Ishikawa (cell line): ENCODE measurements at regions not wholly inside any gene's neighbourhood (a gene's known extent, or its start where the extent isn't known, plus 50 kb on each side); places are given as distances from the start of the nearest gene placed in this dataset.

Experiments used
- CEBPB ChIP-seq: IDR thresholded peaks from 2 replicates; pipeline ENCODE4 v1.6.1; 2012
- CREB1 ChIP-seq: IDR thresholded peaks from 2 replicates; pipeline ENCODE4 v1.6.1; 2012; ENCODE audit warnings: low read depth
- EGR1 ChIP-seq: IDR thresholded peaks from 2 replicates; pipeline ENCODE4 v1.6.1; 2012
- EP300 ChIP-seq: IDR thresholded peaks from 2 replicates; pipeline ENCODE4 v1.6.1; 2012; ENCODE audit warnings: borderline replicate concordance
- FOXM1 ChIP-seq: IDR thresholded peaks from 2 replicates; pipeline ENCODE4 v1.6.1; 2012; ENCODE audit warnings: low read depth, borderline replicate concordance
- NFIC ChIP-seq: IDR thresholded peaks from 2 replicates; pipeline ENCODE4 v1.6.1; 2012
- RAD21 ChIP-seq: IDR thresholded peaks from 2 replicates; pipeline ENCODE4 v1.6.1; 2012; ENCODE audit warnings: low read depth
- TAF1 ChIP-seq: IDR thresholded peaks from 2 replicates; pipeline ENCODE4 v1.6.1; 2012; ENCODE audit warnings: low read depth, mild to moderate bottlenecking
- TCF12 ChIP-seq: IDR thresholded peaks from 2 replicates; pipeline ENCODE4 v1.6.1; 2012; ENCODE audit warnings: low read depth
- TEAD4 ChIP-seq: IDR thresholded peaks from 2 replicates; pipeline ENCODE4 v1.6.1; 2012
- YY1 ChIP-seq: IDR thresholded peaks from 2 replicates; pipeline ENCODE4 v1.6.1; 2012; ENCODE audit warnings: low read depth
- ZBTB7A ChIP-seq: IDR thresholded peaks from 2 replicates; pipeline ENCODE4 v1.6.1; 2012; ENCODE audit warnings: low read depth
- TF ChIP-seq, protein P1 (sequence below): IDR thresholded peaks from 2 replicates; pipeline ENCODE4 v1.6.1; 2012; ENCODE audit warnings: low read depth, mild to moderate bottlenecking
- TF ChIP-seq, protein P2 (sequence below): IDR thresholded peaks from 2 replicates; pipeline ENCODE4 v1.6.1; 2012
- TF ChIP-seq, protein P3 (sequence below): IDR thresholded peaks from 2 replicates; pipeline ENCODE4 v1.6.1; 2012

DNA sequence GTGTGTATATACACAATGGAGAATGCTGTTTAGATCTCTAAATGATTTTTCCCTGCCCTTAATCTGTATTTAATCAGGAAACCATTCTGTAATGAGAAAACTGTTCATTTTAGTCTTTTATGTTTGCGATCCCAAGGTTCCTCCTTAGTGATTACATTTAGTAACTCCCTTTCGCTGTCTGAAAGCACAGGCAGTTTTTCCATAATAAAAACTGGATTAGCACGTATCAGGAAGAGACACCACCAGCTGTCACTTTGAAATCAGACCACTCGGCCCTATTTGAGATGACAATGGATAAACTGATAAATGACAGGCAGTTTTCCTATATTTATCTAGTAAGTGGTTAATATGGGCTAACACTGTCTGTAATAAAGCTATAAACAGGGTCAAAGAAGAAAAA lies 370.9 kb downstream of the NR4A2 start:
- no peak for TF ChIP-seq FOXM1
- TF ChIP-seq, protein P1, sequence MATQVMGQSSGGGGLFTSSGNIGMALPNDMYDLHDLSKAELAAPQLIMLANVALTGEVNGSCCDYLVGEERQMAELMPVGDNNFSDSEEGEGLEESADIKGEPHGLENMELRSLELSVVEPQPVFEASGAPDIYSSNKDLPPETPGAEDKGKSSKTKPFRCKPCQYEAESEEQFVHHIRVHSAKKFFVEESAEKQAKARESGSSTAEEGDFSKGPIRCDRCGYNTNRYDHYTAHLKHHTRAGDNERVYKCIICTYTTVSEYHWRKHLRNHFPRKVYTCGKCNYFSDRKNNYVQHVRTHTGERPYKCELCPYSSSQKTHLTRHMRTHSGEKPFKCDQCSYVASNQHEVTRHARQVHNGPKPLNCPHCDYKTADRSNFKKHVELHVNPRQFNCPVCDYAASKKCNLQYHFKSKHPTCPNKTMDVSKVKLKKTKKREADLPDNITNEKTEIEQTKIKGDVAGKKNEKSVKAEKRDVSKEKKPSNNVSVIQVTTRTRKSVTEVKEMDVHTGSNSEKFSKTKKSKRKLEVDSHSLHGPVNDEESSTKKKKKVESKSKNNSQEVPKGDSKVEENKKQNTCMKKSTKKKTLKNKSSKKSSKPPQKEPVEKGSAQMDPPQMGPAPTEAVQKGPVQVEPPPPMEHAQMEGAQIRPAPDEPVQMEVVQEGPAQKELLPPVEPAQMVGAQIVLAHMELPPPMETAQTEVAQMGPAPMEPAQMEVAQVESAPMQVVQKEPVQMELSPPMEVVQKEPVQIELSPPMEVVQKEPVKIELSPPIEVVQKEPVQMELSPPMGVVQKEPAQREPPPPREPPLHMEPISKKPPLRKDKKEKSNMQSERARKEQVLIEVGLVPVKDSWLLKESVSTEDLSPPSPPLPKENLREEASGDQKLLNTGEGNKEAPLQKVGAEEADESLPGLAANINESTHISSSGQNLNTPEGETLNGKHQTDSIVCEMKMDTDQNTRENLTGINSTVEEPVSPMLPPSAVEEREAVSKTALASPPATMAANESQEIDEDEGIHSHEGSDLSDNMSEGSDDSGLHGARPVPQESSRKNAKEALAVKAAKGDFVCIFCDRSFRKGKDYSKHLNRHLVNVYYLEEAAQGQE, result no peak
- no peak for TF ChIP-seq EP300
- TF ChIP-seq, protein P2, sequence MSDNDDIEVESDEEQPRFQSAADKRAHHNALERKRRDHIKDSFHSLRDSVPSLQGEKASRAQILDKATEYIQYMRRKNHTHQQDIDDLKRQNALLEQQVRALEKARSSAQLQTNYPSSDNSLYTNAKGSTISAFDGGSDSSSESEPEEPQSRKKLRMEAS, result no peak
- no peak for TF ChIP-seq NFIC
- no peak for TF ChIP-seq TCF12
- no peak for TF ChIP-seq YY1
- TF ChIP-seq ZBTB7A, result no peak
- TF ChIP-seq, protein P3, sequence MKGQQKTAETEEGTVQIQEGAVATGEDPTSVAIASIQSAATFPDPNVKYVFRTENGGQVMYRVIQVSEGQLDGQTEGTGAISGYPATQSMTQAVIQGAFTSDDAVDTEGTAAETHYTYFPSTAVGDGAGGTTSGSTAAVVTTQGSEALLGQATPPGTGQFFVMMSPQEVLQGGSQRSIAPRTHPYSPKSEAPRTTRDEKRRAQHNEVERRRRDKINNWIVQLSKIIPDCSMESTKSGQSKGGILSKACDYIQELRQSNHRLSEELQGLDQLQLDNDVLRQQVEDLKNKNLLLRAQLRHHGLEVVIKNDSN, result no peak
- no peak for TF ChIP-seq TAF1
- TF ChIP-seq CREB1, result no peak
- TF ChIP-seq RAD21, result no peak
- TF ChIP-seq CEBPB, result no peak
- TF ChIP-seq EGR1, result no peak
- TF ChIP-seq TEAD4, result no peak

DNA sequence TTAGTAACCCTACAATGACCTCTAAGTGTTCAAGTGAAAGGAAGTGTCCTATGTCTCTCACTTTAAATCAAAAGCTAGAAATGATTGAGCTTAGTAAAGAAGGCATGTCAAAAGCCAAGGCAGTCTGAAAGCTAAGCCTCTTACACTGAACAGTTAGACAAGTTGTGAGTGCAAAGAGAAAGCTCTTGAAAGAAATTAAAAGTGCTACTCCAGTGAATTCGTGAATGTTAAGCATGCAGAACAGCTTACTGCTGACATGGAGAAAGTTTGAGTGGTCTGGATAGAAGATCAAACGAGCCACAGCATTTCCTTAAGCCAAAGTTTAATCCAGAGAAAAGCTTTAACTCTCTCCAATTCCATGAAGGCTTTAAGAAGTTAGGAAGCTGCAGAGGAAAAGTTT lies 373.7 kb downstream of the NR4A2 start:
- no peak for TF ChIP-seq YY1
- TF ChIP-seq, protein P2, result no peak
- no peak for TF ChIP-seq CEBPB
- TF ChIP-seq, protein P3, result no peak
- TF ChIP-seq EGR1, result no peak
- TF ChIP-seq TAF1, result no peak
- no peak for TF ChIP-seq CREB1
- TF ChIP-seq, protein P1, result no peak
- TF ChIP-seq ZBTB7A, result no peak
- TF ChIP-seq EP300, result no peak
- no peak for TF ChIP-seq TEAD4
- TF ChIP-seq RAD21, result no peak
- no peak for TF ChIP-seq FOXM1
- no peak for TF ChIP-seq NFIC
- no peak for TF ChIP-seq TCF12

DNA sequence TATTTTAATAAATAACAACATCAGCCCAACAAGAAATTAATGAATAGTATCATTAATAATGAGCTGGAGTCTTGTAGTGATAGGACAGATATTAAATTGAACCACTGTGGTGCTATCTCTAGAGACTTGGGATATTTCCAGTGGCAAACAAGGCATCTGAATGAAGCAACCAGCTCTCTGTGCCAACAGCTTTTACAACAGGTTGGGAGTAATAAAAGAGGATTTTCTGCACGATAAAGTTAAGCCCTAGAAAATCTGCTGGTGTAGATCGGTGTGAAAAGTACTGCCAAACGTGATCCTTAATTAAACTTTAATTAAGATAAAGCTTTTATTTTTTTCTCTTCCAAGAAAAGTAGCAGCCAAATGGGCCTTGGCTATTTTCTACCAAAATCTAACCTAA lies 385.5 kb downstream of the NR4A2 start:
- no peak for TF ChIP-seq CEBPB
- TF ChIP-seq, protein P3, result no peak
- no peak for TF ChIP-seq CREB1
- TF ChIP-seq RAD21, result no peak
- no peak for TF ChIP-seq YY1
- TF ChIP-seq FOXM1, result no peak
- no peak for TF ChIP-seq TCF12
- no peak for TF ChIP-seq NFIC

DNA sequence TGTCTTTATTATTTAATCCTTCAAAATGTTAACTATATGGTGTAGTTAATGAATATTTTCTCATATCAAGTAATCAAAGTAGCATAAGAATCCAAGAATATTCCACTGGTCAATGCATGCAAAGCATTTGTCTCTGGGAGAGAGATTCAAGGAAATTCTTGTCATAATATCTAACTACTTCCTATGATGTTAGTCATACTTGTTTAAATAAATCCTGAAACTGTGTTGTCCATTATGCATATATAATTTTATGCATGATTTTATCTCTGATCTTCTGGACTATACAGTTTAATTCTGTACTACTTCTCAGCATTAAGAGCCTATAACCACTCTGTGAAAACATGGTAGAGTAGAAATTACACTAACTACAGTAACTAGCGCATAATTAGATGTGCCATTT lies 388.3 kb downstream of the NR4A2 start:
- TF ChIP-seq TEAD4 (no peak), EGR1 (no peak), EP300 (no peak)
- TF ChIP-seq, protein P1, result no peak
- TF ChIP-seq, protein P2, result no peak
- TF ChIP-seq, protein P3, result no peak
